Dedifferentiated amniotic fluid mesenchymal stem cell (primary cell): ENCODE measurements at regions not wholly inside any gene's neighbourhood (a gene's known extent, or its start where the extent isn't known, plus 50 kb on each side); places are given as distances from the start of the nearest gene placed in this dataset.

ENCODE experiments used
- DNase-seq: peaks from one replicate; pipeline ENCODE4 v3.0.0-alpha.2; 2016; ENCODE audit errors: extremely low spot score

DNA sequence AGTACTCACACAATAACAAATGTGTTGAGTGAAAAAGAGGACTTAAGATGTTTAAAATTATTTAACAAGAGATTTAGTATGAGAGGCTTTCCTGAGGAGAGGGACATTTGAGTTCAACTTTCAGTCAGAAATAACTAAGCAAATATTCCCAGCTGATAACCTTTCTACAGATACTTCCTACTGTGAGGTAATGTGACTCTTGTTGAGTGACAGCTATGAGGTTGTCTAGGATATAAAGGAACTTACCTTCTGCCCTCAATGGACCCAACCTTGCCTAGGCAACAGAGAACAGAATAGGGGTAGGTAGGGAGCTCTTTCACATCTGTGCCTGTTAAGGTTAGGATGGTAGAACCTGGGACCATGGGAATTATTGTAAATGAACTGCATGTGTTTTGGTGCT is 54.7 kb downstream of the GLUD2 start:
- DNase-seq, result no peak

DNA sequence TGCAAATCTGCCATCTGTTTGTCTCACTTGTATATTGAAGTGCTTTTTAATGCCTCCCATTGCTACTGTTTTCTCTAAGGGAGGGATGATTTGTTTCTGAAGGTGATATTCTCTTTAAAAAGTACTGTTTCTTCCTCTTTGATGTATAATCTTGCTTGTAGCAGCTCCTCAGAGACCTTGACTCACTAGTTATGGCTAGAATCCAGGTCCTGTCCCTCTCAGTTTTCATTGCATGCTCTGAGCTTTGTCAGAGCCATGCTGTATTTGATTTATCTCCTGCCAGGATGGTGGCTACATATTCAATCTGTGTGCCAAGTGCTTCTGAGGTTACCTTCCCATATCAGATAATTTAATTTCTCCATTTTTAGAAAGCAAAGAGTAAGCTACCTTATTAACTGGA is 56.0 kb downstream of the GLUD2 start:
- no peak for DNase-seq

DNA sequence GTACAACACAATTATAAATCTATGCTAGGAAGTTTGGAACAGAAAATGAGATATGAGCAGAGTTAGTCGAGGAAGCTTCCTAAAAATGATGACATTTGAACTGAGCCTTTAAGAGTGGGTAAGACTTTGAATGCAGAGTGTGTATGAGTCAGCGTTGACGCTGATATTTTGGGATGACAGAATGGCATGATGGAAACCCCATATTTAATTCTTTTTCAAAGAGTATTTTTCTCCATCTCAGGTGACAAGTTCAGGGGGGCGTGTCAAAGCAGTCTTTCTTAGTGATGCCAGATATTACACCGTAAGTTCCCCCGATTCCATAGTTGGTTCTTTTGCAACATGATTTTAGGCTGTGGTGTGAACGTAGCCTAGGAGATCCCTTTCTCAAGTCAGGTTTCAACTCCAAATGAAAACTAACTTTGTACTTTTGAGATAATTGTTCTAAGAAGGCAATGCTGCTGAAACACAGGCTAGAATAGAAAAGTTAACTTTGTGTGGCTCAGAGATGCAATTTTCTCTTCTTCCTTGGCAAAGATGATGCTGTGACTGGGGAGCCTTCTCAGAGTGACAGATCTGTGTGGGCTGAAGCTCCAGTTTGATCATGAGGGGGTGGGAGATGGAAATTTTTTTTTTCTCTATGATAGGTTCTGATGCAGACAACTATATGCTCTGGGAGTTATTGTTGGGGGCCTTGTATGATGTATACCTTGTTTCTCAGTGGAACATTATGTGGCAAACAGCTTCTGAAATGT is 59.2 kb downstream of the GLUD2 start:
- DNase-seq, result no peak

DNA sequence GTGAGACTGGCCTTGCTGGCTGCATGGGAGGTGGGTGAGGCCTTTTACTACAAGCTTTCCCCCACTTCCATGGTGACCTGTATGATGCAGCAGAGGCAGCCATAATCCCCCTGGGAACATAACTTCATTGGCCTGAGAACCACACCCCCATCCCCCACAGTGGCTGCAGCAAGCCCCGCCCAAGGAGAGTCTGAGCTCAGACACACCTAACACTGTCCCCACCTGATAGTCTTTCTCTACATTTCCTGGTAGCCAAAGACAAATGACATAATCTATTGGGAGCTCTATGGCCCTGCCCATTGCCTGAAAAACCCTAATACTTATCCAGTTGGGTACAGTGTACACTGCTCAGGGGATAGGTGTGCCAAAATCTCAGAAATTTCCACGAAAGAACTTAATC is 62.6 kb downstream of the GLUD2 start:
- no peak for DNase-seq

DNA sequence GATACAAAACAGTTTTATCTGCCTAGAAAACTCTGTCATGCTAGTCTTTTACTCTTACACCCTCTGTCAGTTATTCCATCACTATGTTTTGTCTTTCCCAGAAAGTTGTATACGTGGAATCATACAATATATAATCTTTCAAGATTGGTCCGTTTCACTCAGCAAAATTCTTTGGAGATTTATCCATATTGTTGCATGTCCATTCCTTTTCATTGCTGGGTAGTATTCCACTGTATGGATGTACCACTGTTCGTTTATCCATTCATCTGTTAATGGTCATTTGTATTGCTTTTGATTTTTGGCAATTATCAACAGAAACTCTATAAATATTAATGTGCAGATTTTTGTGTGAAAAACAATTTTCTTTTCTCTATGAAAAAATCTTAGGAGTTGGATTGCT is 63.1 kb downstream of the GLUD2 start:
- no peak for DNase-seq

DNA sequence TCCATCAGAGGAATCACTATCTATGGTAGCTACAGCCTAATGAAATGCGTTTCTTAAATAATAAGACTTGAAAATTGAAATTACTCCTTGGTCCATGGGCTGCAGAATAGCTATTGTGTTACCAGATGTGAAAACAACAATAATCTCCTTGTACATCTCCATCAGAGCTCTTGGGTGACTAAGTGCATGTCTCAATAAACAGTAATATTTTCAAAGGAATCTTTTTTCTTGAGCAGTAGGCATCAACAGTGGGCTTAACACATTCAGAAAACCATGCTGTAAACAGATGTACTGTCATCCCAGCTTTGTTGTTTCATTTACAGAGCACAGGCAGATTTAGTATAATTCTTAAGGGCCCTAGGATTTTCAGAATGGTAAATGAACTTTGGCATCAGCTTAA is 67.3 kb downstream of the GLUD2 start:
- no peak for DNase-seq

DNA sequence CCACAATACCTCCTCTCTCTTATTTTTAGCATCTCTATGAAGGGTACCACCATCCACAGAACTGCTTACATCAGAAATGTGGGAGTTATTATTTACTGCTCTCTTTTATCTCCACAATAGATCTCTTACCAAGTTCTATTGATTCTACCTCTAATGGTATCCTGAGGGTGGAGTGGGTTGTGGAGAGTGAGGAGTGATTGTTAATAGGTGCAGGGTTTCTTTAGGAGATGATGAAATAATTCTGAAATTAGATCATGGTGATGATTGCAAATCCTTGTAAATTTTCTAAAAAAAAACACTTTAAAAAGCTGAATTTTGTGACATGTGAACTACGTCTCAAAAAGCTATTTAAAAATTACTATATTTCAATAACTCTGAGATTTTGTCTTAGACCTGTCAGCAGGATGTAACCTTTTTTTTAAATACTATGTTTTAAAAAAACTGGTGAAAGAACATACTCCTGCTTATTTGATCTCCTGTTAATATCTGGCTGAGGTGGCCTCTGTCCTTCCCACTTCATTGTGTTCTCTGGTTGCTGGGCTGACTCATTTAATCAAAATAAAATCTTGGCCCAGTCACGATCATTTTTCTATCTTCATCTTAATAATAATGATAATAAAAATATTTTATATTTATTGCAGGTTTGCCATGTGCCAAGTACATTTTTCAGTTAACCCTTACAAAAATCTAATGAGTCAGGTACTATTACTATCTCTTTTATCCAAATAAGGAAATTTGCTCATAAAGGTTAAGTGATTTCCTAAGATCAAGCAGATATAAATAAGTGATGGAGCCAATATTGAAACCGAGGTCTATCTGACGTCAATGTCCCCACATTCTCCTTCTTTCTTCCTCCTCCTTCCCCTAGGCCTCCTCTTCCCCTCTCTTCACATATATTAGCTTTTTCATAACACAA is 73.5 kb downstream of the GLUD2 start:
- no peak for DNase-seq

DNA sequence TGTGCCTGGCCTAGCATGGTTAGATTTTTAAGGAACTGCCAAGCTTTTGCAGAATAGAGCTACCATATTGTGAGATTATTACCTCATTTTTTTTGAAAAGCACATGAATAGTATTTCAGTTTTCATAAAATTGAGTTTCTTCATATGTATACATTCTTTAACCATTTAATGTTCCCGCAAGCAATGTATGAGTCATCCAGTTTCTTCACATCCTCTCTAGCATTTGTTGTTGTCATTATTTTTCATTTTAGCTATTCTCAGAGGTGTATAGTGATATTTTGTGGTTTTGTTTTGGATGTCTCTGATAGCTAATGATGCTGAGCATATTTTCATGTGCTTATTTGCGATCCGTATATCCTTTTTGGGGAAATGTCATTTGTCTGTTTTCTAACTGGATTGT is 74.9 kb downstream of the GLUD2 start:
- no peak for DNase-seq

DNA sequence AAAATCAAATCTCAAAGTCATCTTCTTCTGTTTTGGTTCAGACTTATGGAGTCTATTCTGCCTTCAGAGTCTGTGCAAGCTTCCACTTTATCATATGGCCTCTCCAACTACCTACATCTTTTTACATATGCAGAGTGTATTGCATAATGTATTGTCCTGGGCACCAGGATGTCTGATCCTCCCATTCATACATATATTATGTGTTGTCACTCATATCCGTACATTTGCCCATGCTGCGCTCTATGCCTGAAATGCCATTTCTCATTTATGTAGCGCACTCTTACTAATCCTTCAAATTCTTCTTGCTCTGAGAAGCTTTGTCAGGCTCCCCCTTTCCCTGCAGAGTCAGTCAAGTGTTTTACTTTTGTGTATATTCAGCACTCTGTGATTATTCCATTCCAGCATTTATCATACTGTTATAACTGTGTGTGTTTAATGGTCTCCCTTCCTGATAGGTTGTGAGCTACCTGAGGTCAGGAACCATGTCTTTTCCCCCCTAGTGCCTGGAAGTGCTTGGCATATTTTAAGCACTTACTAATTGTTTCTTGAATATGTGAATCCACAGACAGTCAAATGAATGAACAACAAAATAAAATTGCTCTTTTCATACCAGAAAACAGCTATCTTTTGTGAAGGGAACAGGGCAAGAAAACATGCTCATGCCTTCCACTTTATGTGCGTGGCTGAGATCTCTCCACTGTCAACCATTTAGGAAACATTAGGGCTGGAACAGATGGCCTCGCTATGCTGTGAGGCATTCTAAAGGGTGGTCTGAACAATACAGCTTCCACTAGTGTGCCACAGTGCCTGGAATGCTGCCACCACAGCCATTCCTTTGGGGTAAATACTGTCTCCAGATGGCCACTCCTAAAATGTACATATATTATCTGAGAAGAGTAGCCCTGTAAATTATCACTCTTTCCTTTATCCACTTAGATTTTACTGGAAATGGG is 81.8 kb downstream of the GLUD2 start:
- no peak for DNase-seq

DNA sequence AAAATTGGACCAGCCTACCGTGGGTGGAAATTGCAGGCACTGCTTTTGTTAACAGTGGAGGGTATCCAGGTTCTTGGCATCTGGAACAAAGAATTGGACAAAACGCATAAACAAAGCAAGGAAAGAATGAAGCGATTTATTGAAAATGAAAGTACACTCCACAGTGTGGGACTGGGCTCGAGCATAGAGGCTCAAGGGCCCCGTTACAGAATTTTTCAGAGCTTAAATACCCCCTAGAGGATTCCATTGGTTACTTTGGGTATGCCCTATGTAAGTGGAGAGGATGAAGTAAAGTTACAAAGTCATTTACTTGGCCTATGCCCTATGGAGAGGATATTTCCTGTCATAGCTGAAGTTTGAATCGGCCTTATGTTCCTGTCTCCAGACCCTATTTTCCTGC is 85.3 kb downstream of the GLUD2 start:
- DNase-seq, result no peak

DNA sequence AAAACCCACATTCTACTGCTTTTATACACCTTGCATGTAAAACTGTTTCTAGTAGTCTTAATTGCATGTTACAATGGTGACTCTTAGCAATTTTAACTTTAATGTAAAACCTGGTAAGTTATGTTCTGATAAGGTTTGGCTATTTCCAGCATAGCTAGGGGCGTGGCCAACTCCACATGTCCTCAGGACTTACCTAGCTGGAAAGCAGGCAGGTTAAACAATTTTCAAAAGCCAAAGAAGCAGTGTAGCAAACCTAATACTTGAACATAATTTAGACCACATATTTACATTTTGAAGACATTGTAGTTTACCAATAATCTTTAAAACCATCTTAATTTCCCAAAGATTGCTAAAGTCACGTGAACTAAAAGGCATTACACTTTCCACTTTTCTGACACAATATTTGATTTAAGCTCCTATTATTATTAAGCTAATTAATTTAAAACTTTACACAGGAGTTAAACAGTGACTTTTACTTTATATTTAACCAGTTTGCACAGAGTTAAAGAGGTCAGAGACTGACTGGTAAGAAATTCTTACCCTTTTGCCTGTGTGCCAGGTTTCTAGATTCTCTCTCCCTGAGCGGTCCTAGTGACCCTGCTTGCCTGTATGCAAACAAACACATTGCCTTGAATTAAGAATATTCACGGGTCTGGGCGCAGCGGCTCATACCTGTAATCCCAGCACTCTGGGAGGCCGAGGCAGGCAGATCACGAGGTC is 88.2 kb downstream of the GLUD2 start:
- DNase-seq, result no peak

DNA sequence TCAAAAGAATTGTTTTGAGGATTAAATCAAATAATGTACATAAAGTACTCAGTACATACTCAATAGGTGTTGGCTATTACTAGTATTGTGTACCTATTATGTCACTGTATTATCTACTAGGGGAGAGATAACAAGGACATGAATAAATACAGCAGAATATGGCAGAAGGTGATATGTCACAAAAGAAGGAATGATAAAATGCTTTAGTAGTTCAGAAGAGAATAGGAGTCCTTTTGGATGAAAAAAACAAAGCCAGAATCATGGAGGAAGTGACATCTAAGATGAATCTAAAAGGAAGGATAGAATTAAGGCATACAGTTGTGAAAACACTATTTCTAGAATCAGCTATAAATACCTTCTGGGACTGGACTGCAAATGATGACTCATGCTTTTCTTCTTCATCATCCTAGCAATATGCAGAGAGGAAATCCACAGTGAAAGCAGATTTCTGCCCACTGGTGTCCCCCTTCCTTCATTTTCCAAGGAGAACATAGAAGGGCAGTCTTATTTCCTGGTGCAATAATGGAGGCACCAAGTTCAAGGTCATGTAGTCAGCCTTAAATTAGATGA is 98.7 kb downstream of the GLUD2 start:
- DNase-seq, result no peak

DNA sequence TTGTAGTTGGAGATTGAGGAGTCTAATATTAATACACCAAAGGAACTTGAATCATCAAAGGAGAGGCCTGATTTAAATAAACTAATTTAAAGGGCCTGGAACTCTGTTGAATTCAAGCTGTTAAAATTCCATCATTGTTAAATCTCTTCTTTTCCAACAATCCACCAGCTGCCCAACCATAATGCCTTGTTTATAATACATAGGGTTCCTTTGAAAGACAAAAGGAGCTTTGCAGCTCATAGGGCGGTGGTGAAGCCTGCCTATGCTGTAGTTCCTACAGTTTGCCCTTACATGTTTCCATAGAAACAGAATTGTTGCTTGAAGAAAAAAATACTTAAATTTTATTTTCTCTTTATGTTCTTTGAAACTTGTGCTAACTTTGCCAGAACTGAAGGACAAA is 102.8 kb downstream of the GLUD2 start:
- DNase-seq, result no peak

DNA sequence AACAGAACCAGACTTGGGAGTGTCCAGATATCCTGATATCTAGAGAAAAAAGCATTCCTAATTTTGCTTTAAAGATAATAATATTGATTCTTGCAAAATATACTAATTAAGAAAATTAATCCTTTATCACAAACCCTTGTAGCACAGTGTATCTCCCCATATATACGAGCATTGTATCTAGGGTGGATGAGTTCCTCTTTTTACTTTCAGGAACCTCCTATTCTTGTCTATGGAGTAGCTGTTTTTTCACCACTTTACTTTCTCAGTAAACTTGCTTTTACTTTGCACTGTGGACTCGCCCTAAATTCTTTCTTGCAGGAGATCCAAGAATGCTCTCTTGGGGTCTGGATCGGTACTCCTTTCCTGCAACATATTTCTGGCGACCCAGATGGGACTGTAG is 103.9 kb downstream of the GLUD2 start:
- DNase-seq, result no peak

DNA sequence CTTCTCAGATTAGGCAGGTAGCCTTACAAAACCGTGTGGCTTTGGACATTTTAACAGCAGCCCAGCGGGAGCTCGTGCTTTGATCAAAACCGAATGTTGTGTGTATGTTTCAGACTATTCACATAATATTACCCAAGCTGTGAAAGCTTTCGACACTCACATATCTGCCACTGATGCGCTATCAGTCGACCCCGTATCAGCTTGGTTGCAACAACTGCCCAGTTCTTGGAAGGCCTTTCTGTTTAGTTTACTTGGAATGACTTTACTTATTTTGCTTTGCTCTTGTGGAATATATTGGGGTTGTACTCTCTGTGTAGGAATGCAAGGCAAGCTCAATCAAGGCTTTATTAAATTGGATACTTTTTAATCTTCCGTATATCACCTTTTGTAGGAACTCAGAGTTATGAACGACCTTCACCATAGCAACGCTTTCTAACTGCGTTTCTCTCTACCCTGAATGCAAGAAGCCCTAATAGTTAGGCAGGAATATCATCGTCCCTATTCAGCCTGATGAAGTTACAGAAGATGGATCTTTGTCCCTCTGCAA is 107.5 kb downstream of the GLUD2 start:
- DNase-seq, result no peak

DNA sequence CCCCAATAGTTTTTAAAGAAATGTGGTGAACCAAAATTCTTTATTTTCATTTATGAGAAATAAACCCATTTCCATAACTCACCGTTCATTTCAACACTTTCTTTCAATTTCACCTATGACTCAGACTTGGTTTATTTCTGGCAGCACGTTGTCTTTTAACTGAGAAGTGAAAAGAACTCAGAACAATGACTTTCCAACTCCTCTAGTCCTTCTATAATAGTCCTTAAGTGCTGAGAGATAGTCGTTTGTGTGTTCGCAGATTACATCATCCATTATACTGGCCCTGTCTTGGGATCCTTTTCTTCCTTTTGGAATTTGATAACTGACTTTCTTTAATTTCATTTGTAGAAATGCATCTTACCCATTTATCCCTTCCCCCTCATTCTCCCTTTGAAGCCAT is 113.6 kb downstream of the GLUD2 start:
- DNase-seq, result no peak

DNA sequence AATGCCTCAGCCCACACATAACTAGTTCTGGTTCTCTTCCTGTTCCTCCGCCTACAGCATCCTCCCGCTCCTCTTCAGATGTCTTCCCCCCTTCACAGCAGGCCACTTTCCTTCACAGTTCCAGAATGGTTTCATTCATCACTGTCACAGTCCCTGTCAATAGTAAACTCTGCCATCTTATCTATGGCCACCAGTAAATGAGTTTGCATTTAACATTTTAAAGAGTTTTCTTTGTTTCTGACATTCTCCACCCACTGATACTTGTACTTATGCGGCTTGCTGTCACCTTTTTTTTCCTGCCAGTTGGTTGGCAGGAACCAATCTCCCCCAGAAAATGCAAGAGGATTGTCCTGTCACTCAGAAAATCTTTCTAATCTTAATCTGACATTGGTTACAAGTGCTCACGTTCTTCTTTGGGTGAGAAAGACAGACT is 114.1 kb downstream of the GLUD2 start:
- DNase-seq, result no peak

DNA sequence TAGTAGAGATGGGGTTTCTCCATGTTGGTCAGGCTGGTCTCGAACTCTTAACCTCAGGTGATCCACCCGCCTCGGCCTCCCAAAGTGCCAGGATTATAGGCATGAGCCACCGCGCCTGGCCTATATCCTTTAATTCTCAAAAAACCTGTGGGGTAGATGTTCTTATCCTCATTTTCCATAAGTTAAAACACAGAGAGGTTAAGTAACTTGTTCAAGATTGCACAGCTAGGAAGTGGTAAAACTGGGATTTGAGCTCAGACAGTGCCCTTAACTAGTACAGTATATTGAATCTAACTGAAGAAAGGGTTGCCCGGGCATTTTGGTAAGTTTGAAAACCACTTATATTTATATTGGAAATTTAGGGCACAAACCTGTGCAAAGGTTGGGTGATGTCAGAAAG is 116.0 kb downstream of the GLUD2 start:
- no peak for DNase-seq

DNA sequence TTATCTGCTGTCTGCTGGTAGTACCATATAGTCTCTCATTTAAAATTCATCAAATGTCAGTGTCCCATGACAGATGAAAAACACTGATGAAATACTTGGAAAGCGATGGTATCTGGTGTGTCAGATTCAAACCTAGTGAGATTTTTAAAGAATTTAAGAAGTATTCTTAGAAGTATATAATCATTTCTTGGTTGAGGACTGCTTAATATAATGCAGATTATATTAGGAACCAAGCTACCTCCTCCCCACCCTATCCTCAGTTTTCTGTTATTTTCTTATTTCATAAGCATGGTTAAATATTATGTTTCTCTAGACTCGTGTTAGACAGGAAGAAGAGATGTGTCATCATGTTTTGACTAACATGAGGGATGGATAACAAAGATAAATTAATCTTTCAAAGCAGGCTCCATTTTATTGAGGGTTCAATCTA is 118.5 kb downstream of the GLUD2 start:
- DNase-seq, result no peak
